ENCODE measurements at regions not wholly inside any gene's neighbourhood (a gene's known extent, or its start where the extent isn't known, plus 50 kb on each side); places are given as distances from the start of the nearest gene placed in this dataset.

- in situ Hi-C loops (cut with HindIII; ENCODE audit: low sequenced_read_pairs) = no loop called here
These were observed 208.6 kb downstream of the BTG1 start for GRCh38 chr12:91937009-91937408.

GRCh38 chr12:91935296-91935695 is 210.3 kb downstream of the BTG1 start:
- in situ Hi-C loops (cut with HindIII; ENCODE audit: low sequenced_read_pairs) = no loop called here

- in situ Hi-C loops (cut with HindIII; ENCODE audit: low sequenced_read_pairs) = no loop called here
These were observed 214.5 kb downstream of the BTG1 start for GRCh38 chr12:91931111-91931510.

- in situ Hi-C loops (cut with HindIII; ENCODE audit: low sequenced_read_pairs) = no loop called here
These were observed 217.1 kb downstream of the BTG1 start for GRCh38 chr12:91928501-91928900.

GRCh38 chr12:91926848-91927247 is 218.8 kb downstream of the BTG1 start:
- in situ Hi-C loops (cut with HindIII; ENCODE audit: low sequenced_read_pairs) = no loop called here

- in situ Hi-C loops (cut with HindIII; ENCODE audit: low sequenced_read_pairs) = no loop called here
These were observed 220.8 kb downstream of the BTG1 start for GRCh38 chr12:91924827-91925226.

- in situ Hi-C loops (cut with HindIII; ENCODE audit: low sequenced_read_pairs) = no loop called here
These were observed 221.8 kb downstream of the BTG1 start for GRCh38 chr12:91923864-91924263.

GRCh38 chr12:91922674-91923073 is 223.0 kb downstream of the BTG1 start:
- in situ Hi-C loops (cut with HindIII; ENCODE audit: low sequenced_read_pairs) = no loop called here

GRCh38 chr12:91922139-91922538 is 223.5 kb downstream of the BTG1 start:
- in situ Hi-C loops (cut with HindIII; ENCODE audit: low sequenced_read_pairs) = no loop called here

- in situ Hi-C loops (cut with HindIII; ENCODE audit: low sequenced_read_pairs) = no loop called here
These were observed 224.1 kb downstream of the BTG1 start for GRCh38 chr12:91921555-91921954.

- in situ Hi-C loops (cut with HindIII; ENCODE audit: low sequenced_read_pairs) = no loop called here
These were observed 224.9 kb downstream of the BTG1 start for GRCh38 chr12:91920741-91921140.

GRCh38 chr12:91920276-91920675 is 225.4 kb downstream of the BTG1 start:
- in situ Hi-C loops (cut with HindIII; ENCODE audit: low sequenced_read_pairs) = no loop called here

- in situ Hi-C loops (cut with HindIII; ENCODE audit: low sequenced_read_pairs) = no loop called here
These were observed 227.2 kb downstream of the BTG1 start for GRCh38 chr12:91918431-91918830.

GRCh38 chr12:91914701-91915100 is 230.9 kb downstream of the BTG1 start:
- in situ Hi-C loops (cut with HindIII; ENCODE audit: low sequenced_read_pairs) = no loop called here

GRCh38 chr12:91913651-91914050 is 232.0 kb downstream of the BTG1 start:
- in situ Hi-C loops (cut with HindIII; ENCODE audit: low sequenced_read_pairs) = no loop called here

GRCh38 chr12:91913124-91913523 is 232.5 kb downstream of the BTG1 start:
- in situ Hi-C loops (cut with HindIII; ENCODE audit: low sequenced_read_pairs) = no loop called here

GRCh38 chr12:91912178-91912577 is 233.5 kb downstream of the BTG1 start:
- in situ Hi-C loops (cut with HindIII; ENCODE audit: low sequenced_read_pairs) = no loop called here

GRCh38 chr12:91910871-91911388 is 234.7 kb downstream of the BTG1 start:
- in situ Hi-C loops (cut with HindIII; ENCODE audit: low sequenced_read_pairs) = no loop called here

GRCh38 chr12:91902860-91903683 is 242.6 kb downstream of the BTG1 start:
- in situ Hi-C loops (cut with HindIII; ENCODE audit: low sequenced_read_pairs) = no loop called here

- in situ Hi-C loops (cut with HindIII; ENCODE audit: low sequenced_read_pairs) = no loop called here
These were observed 244.1 kb downstream of the BTG1 start for GRCh38 chr12:91901381-91902074.

GRCh38 chr12:91900971-91901370 is 244.7 kb downstream of the BTG1 start:
- in situ Hi-C loops (cut with HindIII; ENCODE audit: low sequenced_read_pairs) = no loop called here

GRCh38 chr12:91899056-91899455 is 246.6 kb downstream of the BTG1 start:
- in situ Hi-C loops (cut with HindIII; ENCODE audit: low sequenced_read_pairs) = no loop called here

Data from DLD1 (cell line).